ENCODE measurements at regions not wholly inside any gene's neighbourhood (a gene's known extent, or its start where the extent isn't known, plus 50 kb on each side); places are given as distances from the start of the nearest gene placed in this dataset.

- H3K36me3 Mint-ChIP-seq: no peaks in the 10 kb centered on the region
- peaks cover 0 to 6% (median 0%) of the 10 kb centered on the region in 7 donors for H3K4me1 Mint-ChIP-seq
- H3K4me3 ChIP-seq (ENCODE audit: low read length): no peak overlapping the region
- H3K27me3 Mint-ChIP-seq: peaks cover 0 to 31% (median 17%) of the 10 kb centered on the region in 5 donors
- H3K4me3 Mint-ChIP-seq: peak overlapping the region in 5 of 10 donors; percentile 2 to 63 (median 22)
- ChIA-PET POLR2A (no interaction called here), CTCF (no interaction called here)
- no peak for ATAC-seq
- no peaks in the 10 kb centered on the region for H3K9me3 ChIP-seq (ENCODE audit: control insufficient read depth in 2 of 3, low read length in 3 of 3)
- H3K27ac Mint-ChIP-seq: no peak overlapping the region
- H3K27ac ChIP-seq (ENCODE audit: low read depth, low read length): no peak overlapping the region
- H3K9me3 Mint-ChIP-seq: peaks cover 0 to 3% (median 0%) of the 10 kb centered on the region in 11 donors
- H3K27me3 ChIP-seq (ENCODE audit: control insufficient read depth in 2 of 2, insufficient read depth in 2 of 2, low read length in 2 of 2): no peaks in the 10 kb centered on the region
- intact Hi-C loops (cut with micrococcal nuclease): no loop called here
- no peaks in the 10 kb centered on the region for H3K36me3 ChIP-seq (ENCODE audit: control insufficient read depth in 2 of 3, insufficient read depth in 3 of 3, low read length in 3 of 3)
- DNase-seq: no peak
- no peaks in the 10 kb centered on the region for H3K4me1 ChIP-seq (ENCODE audit: control insufficient read depth in 2 of 2, insufficient read depth in 2 of 2, low read length in 2 of 2)
Measured at GRCh38 chr15:97875513-97876280, 84.8 kb upstream of the ARRDC4 start.

GRCh38 chr15:97876281-97876675, 84.2 kb upstream of the ARRDC4 start:
- H3K4me3 Mint-ChIP-seq: peak overlapping the region in 1 of 10 donors; percentile 18
- H3K27ac Mint-ChIP-seq: no peak overlapping the region
- CTCF ChIA-PET: no interaction called here
- POLR2A ChIA-PET: no interaction called here
- intact Hi-C loops (cut with micrococcal nuclease): no loop called here
- H3K27me3 Mint-ChIP-seq: peaks cover 0 to 33% (median 21%) of the 10 kb centered on the region in 5 donors
- H3K4me3 ChIP-seq (ENCODE audit: low read length): no peak overlapping the region
- H3K36me3 ChIP-seq (ENCODE audit: control insufficient read depth in 2 of 3, insufficient read depth in 3 of 3, low read length in 3 of 3): no peaks in the 10 kb centered on the region
- H3K9me3 ChIP-seq (ENCODE audit: control insufficient read depth in 2 of 3, low read length in 3 of 3): no peaks in the 10 kb centered on the region
- H3K36me3 Mint-ChIP-seq: no peaks in the 10 kb centered on the region
- H3K9me3 Mint-ChIP-seq: peaks cover 0 to 3% (median 0%) of the 10 kb centered on the region in 11 donors
- H3K4me1 Mint-ChIP-seq: peaks cover 0 to 6% (median 0%) of the 10 kb centered on the region in 7 donors
- no peaks in the 10 kb centered on the region for H3K27me3 ChIP-seq (ENCODE audit: control insufficient read depth in 2 of 2, insufficient read depth in 2 of 2, low read length in 2 of 2)
- H3K27ac ChIP-seq (ENCODE audit: low read depth, low read length): no peak overlapping the region
- ATAC-seq (no peak), DNase-seq (no peak)
- no peaks in the 10 kb centered on the region for H3K4me1 ChIP-seq (ENCODE audit: control insufficient read depth in 2 of 2, insufficient read depth in 2 of 2, low read length in 2 of 2)

- H3K9me3 ChIP-seq (ENCODE audit: control insufficient read depth in 2 of 3, low read length in 3 of 3): no peaks in the 10 kb centered on the region
- H3K4me1 Mint-ChIP-seq: peaks cover 0 to 2% (median 0%) of the 10 kb centered on the region in 7 donors
- ChIA-PET POLR2A (no interaction called here), CTCF (no interaction called here)
- no peaks in the 10 kb centered on the region for H3K4me1 ChIP-seq (ENCODE audit: control insufficient read depth in 2 of 2, insufficient read depth in 2 of 2, low read length in 2 of 2)
- no peak overlapping the region for H3K27ac ChIP-seq (ENCODE audit: low read depth, low read length)
- no peak overlapping the region for H3K4me3 Mint-ChIP-seq
- H3K27me3 Mint-ChIP-seq: peaks cover 0 to 48% (median 20%) of the 10 kb centered on the region in 5 donors
- no peak for ATAC-seq
- H3K4me3 ChIP-seq (ENCODE audit: low read length): no peak overlapping the region
- no peak for DNase-seq
- H3K27me3 ChIP-seq (ENCODE audit: control insufficient read depth in 2 of 2, insufficient read depth in 2 of 2, low read length in 2 of 2): no peaks in the 10 kb centered on the region
- H3K36me3 Mint-ChIP-seq: no peaks in the 10 kb centered on the region
- no peaks in the 10 kb centered on the region for H3K36me3 ChIP-seq (ENCODE audit: control insufficient read depth in 2 of 3, insufficient read depth in 3 of 3, low read length in 3 of 3)
- peaks cover 0 to 2% (median 0%) of the 10 kb centered on the region in 11 donors for H3K9me3 Mint-ChIP-seq
- H3K27ac Mint-ChIP-seq: no peak overlapping the region
- intact Hi-C loops (cut with micrococcal nuclease): no loop called here
Measured at GRCh38 chr15:97881346-97881965, 79.0 kb upstream of the ARRDC4 start.

- Mint-ChIP-seq H3K27ac (no peak overlapping the region), H3K9me3 (peaks cover 0 to 3% (median 0%) of the 10 kb centered on the region in 11 donors), H3K27me3 (peaks cover 0 to 50% (median 23%) of the 10 kb centered on the region in 5 donors), H3K4me1 (no peaks in the 10 kb centered on the region), H3K36me3 (no peaks in the 10 kb centered on the region), H3K4me3 (no peak overlapping the region)
- Histone ChIP-seq H3K9me3 (ENCODE audit: control insufficient read depth in 2 of 3, low read length in 3 of 3) (no peaks in the 10 kb centered on the region), H3K27me3 (ENCODE audit: control insufficient read depth in 2 of 2, insufficient read depth in 2 of 2, low read length in 2 of 2) (no peaks in the 10 kb centered on the region), H3K36me3 (ENCODE audit: control insufficient read depth in 2 of 3, insufficient read depth in 3 of 3, low read length in 3 of 3) (no peaks in the 10 kb centered on the region), H3K4me1 (ENCODE audit: control insufficient read depth in 2 of 2, insufficient read depth in 2 of 2, low read length in 2 of 2) (no peaks in the 10 kb centered on the region), H3K27ac (ENCODE audit: low read depth, low read length) (no peak overlapping the region), H3K4me3 (ENCODE audit: low read length) (no peak overlapping the region)
- no peak for DNase-seq
- POLR2A ChIA-PET: no interaction called here
- ATAC-seq: no peak
- intact Hi-C loops (cut with micrococcal nuclease): no loop called here
- CTCF ChIA-PET: no interaction called here
Measured at GRCh38 chr15:97884513-97885131, 75.9 kb upstream of the ARRDC4 start.

GRCh38 chr15:97890307-97890706, 70.2 kb upstream of the ARRDC4 start:
- H3K4me1 Mint-ChIP-seq: no peaks in the 10 kb centered on the region
- H3K27ac ChIP-seq (ENCODE audit: low read depth, low read length): no peak overlapping the region
- H3K4me3 Mint-ChIP-seq: no peak overlapping the region
- H3K27me3 Mint-ChIP-seq: peaks cover 0 to 51% (median 25%) of the 10 kb centered on the region in 5 donors
- ATAC-seq: no peak
- peaks cover 0 to 1% (median 0%) of the 10 kb centered on the region in 11 donors for H3K9me3 Mint-ChIP-seq
- no peaks in the 10 kb centered on the region for H3K4me1 ChIP-seq (ENCODE audit: control insufficient read depth in 2 of 2, insufficient read depth in 2 of 2, low read length in 2 of 2)
- ChIA-PET CTCF (no interaction called here), POLR2A (no interaction called here)
- no peak overlapping the region for H3K27ac Mint-ChIP-seq
- H3K4me3 ChIP-seq (ENCODE audit: low read length): no peak overlapping the region
- H3K27me3 ChIP-seq (ENCODE audit: control insufficient read depth in 2 of 2, insufficient read depth in 2 of 2, low read length in 2 of 2): no peaks in the 10 kb centered on the region
- DNase-seq: no peak
- H3K9me3 ChIP-seq (ENCODE audit: control insufficient read depth in 2 of 3, low read length in 3 of 3): no peaks in the 10 kb centered on the region
- intact Hi-C loops (cut with micrococcal nuclease): no loop called here
- H3K36me3 ChIP-seq (ENCODE audit: control insufficient read depth in 2 of 3, insufficient read depth in 3 of 3, low read length in 3 of 3): no peaks in the 10 kb centered on the region
- H3K36me3 Mint-ChIP-seq: no peaks in the 10 kb centered on the region

GRCh38 chr15:97892167-97892938, 68.2 kb upstream of the ARRDC4 start:
- no peak for ATAC-seq
- Histone ChIP-seq H3K36me3 (ENCODE audit: control insufficient read depth in 2 of 3, insufficient read depth in 3 of 3, low read length in 3 of 3) (no peaks in the 10 kb centered on the region), H3K27ac (ENCODE audit: low read depth, low read length) (no peak overlapping the region), H3K4me1 (ENCODE audit: control insufficient read depth in 2 of 2, insufficient read depth in 2 of 2, low read length in 2 of 2) (no peaks in the 10 kb centered on the region), H3K27me3 (ENCODE audit: control insufficient read depth in 2 of 2, insufficient read depth in 2 of 2, low read length in 2 of 2) (no peaks in the 10 kb centered on the region), H3K4me3 (ENCODE audit: low read length) (no peak overlapping the region), H3K9me3 (ENCODE audit: control insufficient read depth in 2 of 3, low read length in 3 of 3) (no peaks in the 10 kb centered on the region)
- no peaks in the 10 kb centered on the region for H3K36me3 Mint-ChIP-seq
- intact Hi-C loops (cut with micrococcal nuclease): no loop called here
- H3K4me3 Mint-ChIP-seq: no peak overlapping the region
- peaks cover 0 to 49% (median 25%) of the 10 kb centered on the region in 5 donors for H3K27me3 Mint-ChIP-seq
- H3K4me1 Mint-ChIP-seq: no peaks in the 10 kb centered on the region
- H3K27ac Mint-ChIP-seq: no peak overlapping the region
- DNase-seq: no peak
- POLR2A ChIA-PET: no interaction called here
- CTCF ChIA-PET: no interaction called here
- H3K9me3 Mint-ChIP-seq: peaks cover 0 to 1% (median 0%) of the 10 kb centered on the region in 11 donors
